AG04450 (cell line): ENCODE measurements at regions not wholly inside any gene's neighbourhood (a gene's known extent, or its start where the extent isn't known, plus 50 kb on each side); places are given as distances from the start of the nearest gene placed in this dataset.
"Not testable (repeated sequence)": the region's sequence is repeated elsewhere in the genome, so short reads cannot be mapped to it uniquely, and the experiment has no call there.

Source experiments
- CTCF ChIA-PET: fragments of 300-600, 350-600 bp; formaldehyde crosslinking; extraction: SDS; loops from one replicate; lab custom pipeline; 2022; ENCODE audit warnings: antibody characterized with exemption, inconsistent platforms; lab: Charles Lee
- POLR2A ChIA-PET: fragments of 350-600 bp; formaldehyde crosslinking; extraction: SDS; loops from one replicate; lab custom pipeline; 2021; ENCODE audit warnings: antibody characterized with exemption, inconsistent platforms; lab: Yijun Ruan, JAX
- DNase-seq: peaks from one replicate; pipeline ENCODE4 v3.0.0-alpha.2; 2011; ENCODE audit warnings: low read depth, low spot score
- H3K27ac ChIP-seq: one replicate; pipeline ENCODE4 v1.5.1; 2012; ENCODE audit warnings: low read depth, low read length, control low read depth
- H3K27me3 ChIP-seq: one replicate; pipeline ENCODE4 v1.6.0; 2012; ENCODE audit warnings: low read length; ENCODE audit not compliant: control insufficient read depth, insufficient read depth
- H3K4me3 ChIP-seq: 2 replicates; pipeline ENCODE4 v1.5.1; 2011; ENCODE audit warnings: mild to moderate bottlenecking, low read depth, low read length, control low read depth
- H3K9me3 ChIP-seq: 2 replicates; pipeline ENCODE4 v1.5.1; 2012; ENCODE audit warnings: low read length; ENCODE audit not compliant: control insufficient read depth, insufficient read depth
- CTCF ChIP-seq: IDR thresholded peaks from 2 replicates; pipeline ENCODE4 v1.5.1; 2011; ENCODE audit warnings: low read depth, low read length, control low read depth, inconsistent platforms

- H3K27me3 ChIP-seq: no peaks in the 10 kb centered on the region
- POLR2A ChIA-PET: no interaction called here
- CTCF ChIA-PET: interaction anchor here (1.8 kb wide), 1 partner anchor 13 kb away, joined by 4 read pairs; no protein-coding TSS in a partner anchor
Measured at GRCh38 chr3:73835945-73836344, 211.2 kb upstream of the PDZRN3 start.

GRCh38 chr3:73832426-73832825, 207.7 kb upstream of the PDZRN3 start:
- CTCF ChIA-PET: interaction anchor here (1.7 kb wide), 1 partner anchor 16 kb away, joined by 7 read pairs; no protein-coding TSS in a partner anchor
- no peak overlapping the region for H3K4me3 ChIP-seq
- peaks cover 6% of the 10 kb centered on the region for H3K9me3 ChIP-seq
- no peak for DNase-seq
- no peak for TF ChIP-seq CTCF
- H3K27me3 ChIP-seq: no peaks in the 10 kb centered on the region
- POLR2A ChIA-PET: no interaction called here
- no peak overlapping the region for H3K27ac ChIP-seq

More at GRCh38 chr3:73835945-73836344, 211.2 kb upstream of the PDZRN3 start:
- no peak for TF ChIP-seq CTCF
- no peak for DNase-seq
- peaks cover 6% of the 10 kb centered on the region for H3K9me3 ChIP-seq
- H3K27ac ChIP-seq: no peak overlapping the region
- no peak overlapping the region for H3K4me3 ChIP-seq

GRCh38 chr3:73828348-73828747, 203.6 kb upstream of the PDZRN3 start:
- Histone ChIP-seq H3K4me3 (no peak overlapping the region), H3K27me3 (no peaks in the 10 kb centered on the region), H3K27ac (no peak overlapping the region), H3K9me3 (no peaks in the 10 kb centered on the region)
- ChIA-PET POLR2A (no interaction called here), CTCF (interaction anchor here (1.0 to 3.6 kb wide), 2 partner anchors 13 to 20 kb away, joined by 3 to 27 read pairs; no protein-coding TSS in a partner anchor)
- DNase-seq: no peak
- TF ChIP-seq CTCF: no peak

GRCh38 chr3:73827725-73828211, 203.0 kb upstream of the PDZRN3 start:
- Histone ChIP-seq H3K9me3 (no peaks in the 10 kb centered on the region), H3K4me3 (no peak overlapping the region), H3K27ac (no peak overlapping the region), H3K27me3 (no peaks in the 10 kb centered on the region)
- DNase-seq: no peak
- ChIA-PET CTCF (interaction anchor here (1.0 to 1.2 kb wide), 2 partner anchors 13 to 342 kb away, joined by 3 read pairs; no protein-coding TSS in a partner anchor), POLR2A (no interaction called here)
- no peak for TF ChIP-seq CTCF

- H3K27ac ChIP-seq: no peak overlapping the region
- DNase-seq: no peak
- CTCF ChIA-PET: interaction anchor here (1.2 kb wide), 1 partner anchor 342 kb away, joined by 3 read pairs; no protein-coding TSS in a partner anchor
Measured at GRCh38 chr3:73827204-73827603, 202.5 kb upstream of the PDZRN3 start.

GRCh38 chr3:73820896-73821295, 196.2 kb upstream of the PDZRN3 start:
- CTCF ChIA-PET: not testable (repeated sequence)

More at GRCh38 chr3:73827204-73827603, 202.5 kb upstream of the PDZRN3 start:
- no peak for TF ChIP-seq CTCF
- H3K9me3 ChIP-seq: no peaks in the 10 kb centered on the region
- POLR2A ChIA-PET: no interaction called here
- H3K4me3 ChIP-seq: no peak overlapping the region
- H3K27me3 ChIP-seq: no peaks in the 10 kb centered on the region

More at GRCh38 chr3:73820896-73821295, 196.2 kb upstream of the PDZRN3 start:
- DNase-seq, H3K9me3 ChIP-seq, POLR2A ChIA-PET, H3K27me3 ChIP-seq, H3K4me3 ChIP-seq: not testable (repeated sequence)
- H3K27ac ChIP-seq: peak overlapping the region; percentile 53
